ENCODE measurements at regions not wholly inside any gene's neighbourhood (a gene's known extent, or its start where the extent isn't known, plus 50 kb on each side); places are given as distances from the start of the nearest gene placed in this dataset.
A peak's percentile ranks its signal among the peaks of the same experiment; 100 is the strongest.

DNA sequence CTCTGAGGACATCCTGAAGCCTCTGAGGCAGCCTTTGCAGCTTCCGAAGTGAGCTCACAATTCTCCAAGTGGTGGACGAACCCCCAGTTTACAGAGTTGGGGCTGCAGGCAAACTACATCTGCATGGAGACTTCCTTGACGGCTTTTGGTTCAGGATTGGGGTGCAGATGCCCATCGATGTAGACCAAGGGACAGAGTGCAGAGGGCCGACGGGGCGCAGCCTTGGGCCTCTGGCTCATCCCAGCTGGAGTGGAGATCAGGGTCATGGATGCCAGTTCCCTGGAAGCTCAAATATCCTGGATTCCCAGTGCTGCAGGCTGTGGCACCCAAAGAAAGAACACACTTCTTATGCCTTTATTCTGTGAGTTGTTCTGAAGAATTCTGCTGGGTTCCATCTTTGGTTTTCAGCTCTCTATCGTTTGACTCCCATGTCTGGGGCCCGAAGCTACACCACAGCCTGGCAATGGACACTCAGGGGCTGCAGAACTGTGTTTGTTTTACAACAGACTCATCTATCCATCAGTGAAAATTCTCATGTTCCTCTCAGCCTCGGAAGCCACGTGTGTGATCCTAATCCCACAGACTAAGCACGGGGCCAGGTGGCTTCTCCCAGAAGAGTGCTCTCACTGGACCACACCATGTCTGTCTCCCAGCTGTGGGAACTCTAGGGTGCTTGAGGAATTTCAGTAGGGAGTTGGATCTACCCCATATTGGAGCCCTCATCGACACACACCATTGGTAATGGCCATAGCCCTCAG lies 414.1 kb upstream of the MYT1L start:
- no peak overlapping the region for H3K4me3 ChIP-seq
- H3K4me1 ChIP-seq = peaks cover 0 to 51% (median 13%) of the 10 kb centered on the region in 3 donors
- H3K36me3 ChIP-seq = no peaks in the 10 kb centered on the region
- intact Hi-C loops (cut with DNase I) = no loop called here
- 76 to 90% methylated on average over 10 to 12 of the region's 13 CpGs for WGBS, 2 donors
- TF ChIP-seq, protein P1, sequence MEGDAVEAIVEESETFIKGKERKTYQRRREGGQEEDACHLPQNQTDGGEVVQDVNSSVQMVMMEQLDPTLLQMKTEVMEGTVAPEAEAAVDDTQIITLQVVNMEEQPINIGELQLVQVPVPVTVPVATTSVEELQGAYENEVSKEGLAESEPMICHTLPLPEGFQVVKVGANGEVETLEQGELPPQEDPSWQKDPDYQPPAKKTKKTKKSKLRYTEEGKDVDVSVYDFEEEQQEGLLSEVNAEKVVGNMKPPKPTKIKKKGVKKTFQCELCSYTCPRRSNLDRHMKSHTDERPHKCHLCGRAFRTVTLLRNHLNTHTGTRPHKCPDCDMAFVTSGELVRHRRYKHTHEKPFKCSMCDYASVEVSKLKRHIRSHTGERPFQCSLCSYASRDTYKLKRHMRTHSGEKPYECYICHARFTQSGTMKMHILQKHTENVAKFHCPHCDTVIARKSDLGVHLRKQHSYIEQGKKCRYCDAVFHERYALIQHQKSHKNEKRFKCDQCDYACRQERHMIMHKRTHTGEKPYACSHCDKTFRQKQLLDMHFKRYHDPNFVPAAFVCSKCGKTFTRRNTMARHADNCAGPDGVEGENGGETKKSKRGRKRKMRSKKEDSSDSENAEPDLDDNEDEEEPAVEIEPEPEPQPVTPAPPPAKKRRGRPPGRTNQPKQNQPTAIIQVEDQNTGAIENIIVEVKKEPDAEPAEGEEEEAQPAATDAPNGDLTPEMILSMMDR (IDR thresholded peaks at IDR 0.05) = no peak
- TF ChIP-seq POLR2A (IDR thresholded peaks at IDR 0.05) = no peak
- H3K9me3 ChIP-seq = no peaks in the 10 kb centered on the region
- no peaks in the 10 kb centered on the region for H3K27me3 ChIP-seq
- no peak overlapping the region for H3K27ac ChIP-seq
- no peak for DNase-seq

DNA sequence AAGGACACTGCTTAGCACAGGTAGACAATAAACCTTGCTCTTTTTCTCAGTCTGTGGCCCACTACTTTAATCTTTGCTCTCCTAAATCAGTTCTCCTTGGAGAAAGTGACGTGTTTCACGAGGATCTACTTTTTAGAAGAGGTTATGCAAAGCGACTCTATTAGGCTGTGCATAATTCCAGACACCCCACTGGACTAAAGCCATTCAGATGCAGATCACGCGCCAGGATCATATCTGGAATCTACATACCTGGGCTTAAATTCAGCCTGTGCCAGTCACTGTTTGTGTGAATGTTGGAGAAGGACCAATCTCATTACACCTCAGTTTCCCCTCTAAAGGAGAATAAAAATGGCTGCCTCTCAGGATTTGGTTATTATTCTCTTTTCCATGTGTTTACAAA lies 413.0 kb upstream of the MYT1L start:
- DNase-seq = no peak
- TF ChIP-seq, protein P1 (IDR thresholded peaks at IDR 0.05) = no peak
- no peak for TF ChIP-seq POLR2A (IDR thresholded peaks at IDR 0.05)
- no peaks in the 10 kb centered on the region for H3K9me3 ChIP-seq
- H3K4me3 ChIP-seq = no peak overlapping the region
- H3K4me1 ChIP-seq = peaks cover 0 to 61% (median 17%) of the 10 kb centered on the region in 3 donors
- H3K36me3 ChIP-seq = no peaks in the 10 kb centered on the region
- no peaks in the 10 kb centered on the region for H3K27me3 ChIP-seq
- WGBS, 2 donors = 64 to 94% methylated on average over 4 to 5 of the region's 5 CpGs
- intact Hi-C loops (cut with DNase I) = no loop called here
- H3K27ac ChIP-seq = no peak overlapping the region

DNA sequence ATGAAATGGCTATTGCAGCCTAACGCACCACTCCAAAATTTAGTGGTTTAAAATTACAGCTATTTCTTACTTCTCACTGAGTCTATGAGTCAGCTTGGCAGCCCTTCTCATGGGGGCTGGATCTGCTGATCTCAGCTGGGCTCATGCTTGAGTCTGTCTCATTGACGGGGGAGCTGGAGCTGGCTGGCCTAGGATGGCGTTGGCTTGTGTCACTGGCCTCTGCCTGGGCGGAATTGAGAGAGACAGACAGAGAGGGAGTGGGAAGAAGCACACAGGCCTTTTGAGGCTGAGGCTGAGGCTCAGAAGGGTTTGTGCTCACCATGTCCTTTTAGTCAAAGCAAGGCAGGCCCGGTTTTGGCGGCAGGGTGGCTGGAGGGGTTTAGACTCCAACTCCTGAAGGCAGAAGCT lies 412.1 kb upstream of the MYT1L start:
- 13 to 38% methylated on average over 3 to 5 of the region's 6 CpGs for WGBS, 2 donors
- H3K27me3 ChIP-seq = no peaks in the 10 kb centered on the region
- H3K36me3 ChIP-seq = no peaks in the 10 kb centered on the region
- TF ChIP-seq POLR2A (IDR thresholded peaks at IDR 0.05) = no peak
- TF ChIP-seq, protein P1 (IDR thresholded peaks at IDR 0.05) = no peak
- no peak overlapping the region for H3K4me3 ChIP-seq
- H3K27ac ChIP-seq = peak overlapping the region in 3 of 4 donors; percentile 9 to 44 (median 14)
- H3K4me1 ChIP-seq = peaks cover 0 to 61% (median 15%) of the 10 kb centered on the region in 3 donors
- no peaks in the 10 kb centered on the region for H3K9me3 ChIP-seq
- intact Hi-C loops (cut with DNase I) = no loop called here
- DNase-seq = no peak

DNA sequence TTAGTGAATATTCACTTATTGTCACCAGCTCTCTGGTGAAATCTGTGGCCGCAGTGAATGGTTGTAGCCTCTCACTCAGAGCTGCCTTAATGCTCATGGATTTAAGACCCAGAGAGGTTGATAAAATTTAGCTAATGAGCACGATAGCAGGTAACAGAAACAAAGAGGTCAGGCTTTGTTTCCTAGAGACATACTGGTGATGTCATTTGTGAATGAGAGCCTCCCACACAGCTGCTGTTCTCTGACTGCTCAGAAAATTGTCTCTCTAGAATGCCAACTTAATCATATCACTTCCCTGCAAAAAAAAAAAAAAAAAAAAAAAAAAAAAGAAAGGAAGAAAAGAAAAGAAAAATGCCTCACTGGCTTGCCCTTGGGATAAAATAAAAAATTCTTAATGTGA lies 411.7 kb upstream of the MYT1L start:
- DNase-seq = no peak

DNA sequence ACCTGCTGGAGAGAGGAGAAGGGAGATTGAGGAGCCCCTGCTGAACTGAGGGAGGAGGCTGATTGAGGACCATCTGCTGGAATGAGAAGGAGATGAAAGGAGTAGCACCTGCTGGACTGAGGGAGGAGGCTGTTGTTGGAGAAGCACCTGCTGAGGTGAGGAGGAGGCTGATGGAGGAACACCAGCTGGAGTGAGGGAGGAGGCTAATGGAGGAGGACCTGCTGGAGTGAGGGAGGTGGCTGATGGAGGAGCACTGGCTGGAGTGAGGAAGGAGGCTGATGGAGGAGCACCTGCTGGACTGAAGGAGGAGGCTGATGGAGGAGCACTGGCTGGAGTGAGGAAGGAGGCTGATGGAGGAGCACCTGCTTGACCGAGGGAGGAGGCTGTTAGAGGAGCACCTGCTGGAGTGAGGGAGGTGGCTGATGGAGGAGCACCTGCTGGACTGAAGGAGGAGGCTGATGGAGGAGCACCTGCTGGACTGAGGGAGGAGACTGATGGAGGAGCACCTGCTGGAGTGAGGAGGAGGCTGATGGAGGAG lies 409.2 kb upstream of the MYT1L start:
- H3K4me3 ChIP-seq = no peak overlapping the region
- TF ChIP-seq, protein P1 (IDR thresholded peaks at IDR 0.05) = no peak
- no peak for TF ChIP-seq POLR2A (IDR thresholded peaks at IDR 0.05)
- H3K4me1 ChIP-seq = peaks cover 0 to 51% (median 13%) of the 10 kb centered on the region in 3 donors
- no peaks in the 10 kb centered on the region for H3K27me3 ChIP-seq
- peak overlapping the region in 3 of 4 donors; percentile 44 to 74 (median 57) for H3K27ac ChIP-seq
- no peaks in the 10 kb centered on the region for H3K9me3 ChIP-seq
- WGBS, 2 donors = 70 to 81% methylated on average over 1 of the region's 1 CpG
- no peak for DNase-seq
- H3K36me3 ChIP-seq = no peaks in the 10 kb centered on the region
- intact Hi-C loops (cut with DNase I) = no loop called here

More for the DNA sequence above, 411.7 kb upstream of the MYT1L start:
- no peak overlapping the region for H3K4me3 ChIP-seq
- H3K27me3 ChIP-seq = no peaks in the 10 kb centered on the region
- H3K4me1 ChIP-seq = peaks cover 0 to 57% (median 13%) of the 10 kb centered on the region in 3 donors
- H3K9me3 ChIP-seq = no peaks in the 10 kb centered on the region
- TF ChIP-seq, protein P1 (IDR thresholded peaks at IDR 0.05) = no peak
- TF ChIP-seq POLR2A (IDR thresholded peaks at IDR 0.05) = no peak
- intact Hi-C loops (cut with DNase I) = no loop called here
- 26 to 55% methylated on average over 2 of the region's 2 CpGs for WGBS, 2 donors
- H3K27ac ChIP-seq = no peak overlapping the region
- no peaks in the 10 kb centered on the region for H3K36me3 ChIP-seq
